H9 (cell line): ENCODE measurements at regions not wholly inside any gene's neighbourhood (a gene's known extent, or its start where the extent isn't known, plus 50 kb on each side); places are given as distances from the start of the nearest gene placed in this dataset.

Source experiments
- DNase-seq: peaks from one replicate; pipeline ENCODE4 v3.0.0-alpha.2; 2017
- H2AFZ ChIP-seq: one replicate; pipeline ENCODE4 v1.6.1; 2013; ENCODE audit warnings: mild to moderate bottlenecking, low read length, control low read depth, moderate library complexity
- H2AK5ac ChIP-seq: 2 replicates; pipeline ENCODE4 v1.6.1; 2013; ENCODE audit warnings: low read length, control low read depth, mixed read lengths; ENCODE audit not compliant: insufficient read length
- H2BK120ac ChIP-seq: one replicate; pipeline ENCODE4 v1.6.1; 2013; ENCODE audit warnings: low read depth, mild to moderate bottlenecking, low read length, control low read depth, inconsistent platforms; ENCODE audit not compliant: poor library complexity, severe bottlenecking
- H2BK12ac ChIP-seq: 2 replicates; pipeline ENCODE4 v1.6.1; 2013; ENCODE audit warnings: low read length, control low read depth, mixed read lengths, low read depth; ENCODE audit not compliant: insufficient read length
- H2BK15ac ChIP-seq: 2 replicates; pipeline ENCODE4 v1.6.1; 2013; ENCODE audit warnings: low read depth, low read length, control low read depth
- H2BK20ac ChIP-seq: one replicate; pipeline ENCODE4 v1.6.1; 2013; ENCODE audit warnings: low read depth, mild to moderate bottlenecking, low read length, control low read depth, inconsistent platforms; ENCODE audit not compliant: poor library complexity, severe bottlenecking
- H2BK5ac ChIP-seq: 2 replicates; pipeline ENCODE4 v1.6.1; 2013; ENCODE audit warnings: low read length, control low read depth, mixed read lengths; ENCODE audit not compliant: insufficient read length
- H3K14ac ChIP-seq: 2 replicates; pipeline ENCODE4 v1.6.1; 2013; ENCODE audit warnings: low read length, control low read depth; ENCODE audit not compliant: insufficient read depth
- H3K18ac ChIP-seq: 2 replicates; pipeline ENCODE4 v1.6.1; 2013; ENCODE audit warnings: low read depth, mild to moderate bottlenecking, mixed read lengths, low read length, control low read depth; ENCODE audit not compliant: insufficient read length
- H3K23ac ChIP-seq: 2 replicates; pipeline ENCODE4 v1.6.1; 2013; ENCODE audit warnings: low read length, control low read depth, mixed read lengths, low read depth; ENCODE audit not compliant: insufficient read length
- H3K23me2 ChIP-seq: 2 replicates; pipeline ENCODE4 v1.6.1; 2013; ENCODE audit warnings: low read depth, mild to moderate bottlenecking, mixed read lengths, low read length, control low read depth; ENCODE audit not compliant: insufficient read length, poor library complexity, severe bottlenecking
- H3K27ac ChIP-seq: 2 replicates; pipeline ENCODE4 v1.5.1; 2013; ENCODE audit warnings: low read length, control low read depth, mixed read lengths, low read depth; ENCODE audit not compliant: insufficient read length
- H3K27me3 ChIP-seq: 2 replicates; pipeline ENCODE4 v1.6.1; 2013; ENCODE audit warnings: low read length, control low read depth, inconsistent platforms; ENCODE audit not compliant: insufficient read depth
- H3K4ac ChIP-seq: 2 replicates; pipeline ENCODE4 v1.6.1; 2013; ENCODE audit warnings: low read depth, mild to moderate bottlenecking, control low read depth, inconsistent platforms, low read length, moderate library complexity
- H3K4me1 ChIP-seq: 2 replicates; pipeline ENCODE4 v1.6.1; 2013; ENCODE audit warnings: low read length, control low read depth, inconsistent platforms; ENCODE audit not compliant: insufficient read depth
- H3K4me2 ChIP-seq: 2 replicates; pipeline ENCODE4 v1.6.1; 2013; ENCODE audit warnings: low read length, control low read depth, mixed read lengths; ENCODE audit not compliant: insufficient read length, insufficient read depth
- H3K56ac ChIP-seq: 2 replicates; pipeline ENCODE4 v1.6.1; 2013; ENCODE audit warnings: low read depth, mild to moderate bottlenecking, mixed read lengths, low read length, control low read depth; ENCODE audit not compliant: insufficient read length
- H3K79me1 ChIP-seq: 2 replicates; pipeline ENCODE4 v1.6.1; 2013; ENCODE audit warnings: low read depth, mild to moderate bottlenecking, moderate library complexity, low read length, control low read depth, inconsistent platforms; ENCODE audit not compliant: insufficient read depth, poor library complexity, severe bottlenecking
- H3K79me2 ChIP-seq: 2 replicates; pipeline ENCODE4 v1.6.1; 2013; ENCODE audit warnings: low read length, control low read depth, inconsistent platforms; ENCODE audit not compliant: insufficient read depth
- H3K9ac ChIP-seq: 2 replicates; pipeline ENCODE4 v1.6.1; 2013; ENCODE audit warnings: low read length, control low read depth, mixed read lengths; ENCODE audit not compliant: insufficient read length; ENCODE audit errors: extremely low read depth
- H3K9me3 ChIP-seq: one replicate; pipeline ENCODE4 v1.6.1; 2013; ENCODE audit warnings: low read depth, low read length, inconsistent platforms; ENCODE audit not compliant: control insufficient read depth
- H3T11ph ChIP-seq: one replicate; pipeline ENCODE4 v1.6.1; 2013; ENCODE audit warnings: mild to moderate bottlenecking, low read length, control low read depth, inconsistent platforms
- H4K20me1 ChIP-seq: one replicate; pipeline ENCODE4 v1.6.1; 2013; ENCODE audit not compliant: control insufficient read depth, insufficient read length, insufficient read depth
- H4K5ac ChIP-seq: 2 replicates; pipeline ENCODE4 v1.6.1; 2013; ENCODE audit warnings: low read depth, mild to moderate bottlenecking, mixed read lengths, low read length, control low read depth; ENCODE audit not compliant: insufficient read length
- H4K8ac ChIP-seq: replicated peaks from 2 replicates; pipeline ENCODE4 v1.6.1; 2013; ENCODE audit warnings: low read length, control low read depth, mixed read lengths, low read depth; ENCODE audit not compliant: insufficient read length
- H4K91ac ChIP-seq: 2 replicates; pipeline ENCODE4 v1.6.1; 2013; ENCODE audit warnings: low read depth, mild to moderate bottlenecking, moderate library complexity, mixed read lengths, low read length, control low read depth; ENCODE audit not compliant: insufficient read length
- H3K27ac Mint-ChIP-seq, 3 experiments: 2 replicates in 2 of 3; 3 replicates in 1 of 3; pipeline ENCODE4 v1.8.0; 2020 to 2021; ENCODE audit warnings: mixed read lengths in 3 of 3, mild to moderate bottlenecking in 1 of 3, moderate library complexity in 1 of 3
- H3K27me3 Mint-ChIP-seq: 2 replicates; pipeline ENCODE4 v1.8.0; 2021; ENCODE audit warnings: low read depth, mild to moderate bottlenecking, moderate library complexity, mixed read lengths
- H3K36me3 Mint-ChIP-seq, 3 experiments: 2 replicates in 2 of 3; 3 replicates in 1 of 3; pipeline ENCODE4 v1.8.0; 2020 to 2021; ENCODE audit warnings: low read depth in 3 of 3, mixed read lengths in 3 of 3; ENCODE audit not compliant: insufficient read depth in 1 of 3
- H3K4me1 Mint-ChIP-seq, 2 experiments: 2 replicates each; pipeline ENCODE4 v1.8.0; 2020; ENCODE audit warnings: mixed read lengths in 2 of 2
- H3K4me3 Mint-ChIP-seq, 2 experiments: 2 replicates in 1 of 2; 3 replicates in 1 of 2; pipeline ENCODE4 v1.8.0; 2020 to 2021; ENCODE audit warnings: mild to moderate bottlenecking in 2 of 2, mixed read lengths in 2 of 2, moderate library complexity in 1 of 2
- H3K9me3 Mint-ChIP-seq, 2 experiments: 2 replicates in 1 of 2; 3 replicates in 1 of 2; pipeline ENCODE4 v1.8.0; 2020; ENCODE audit warnings: mild to moderate bottlenecking in 2 of 2, mixed read lengths in 2 of 2, moderate library complexity in 1 of 2
- WGBS: extraction: QIAGEN DNeasy Blood & Tissue Kit; methylation state at CpG from one replicate; pipeline ENCODE4 v1.1.7; 2013; ENCODE audit warnings: missing lambda C conversion rate, low lambda C conversion rate, mixed read lengths; ENCODE audit not compliant: insufficient read length; ENCODE audit errors: extremely low coverage; 5-methylcytosine and 5-hydroxymethylcytosine counted together
- TF ChIP-seq, protein P1 (sequence below): fragments of 200-600 bp; sonication (generic); conservative IDR thresholded peaks from 3 replicates; pipeline ENCODE4 v1.8.0; 2021; ENCODE audit warnings: antibody characterized with exemption, mild to moderate bottlenecking

DNA sequence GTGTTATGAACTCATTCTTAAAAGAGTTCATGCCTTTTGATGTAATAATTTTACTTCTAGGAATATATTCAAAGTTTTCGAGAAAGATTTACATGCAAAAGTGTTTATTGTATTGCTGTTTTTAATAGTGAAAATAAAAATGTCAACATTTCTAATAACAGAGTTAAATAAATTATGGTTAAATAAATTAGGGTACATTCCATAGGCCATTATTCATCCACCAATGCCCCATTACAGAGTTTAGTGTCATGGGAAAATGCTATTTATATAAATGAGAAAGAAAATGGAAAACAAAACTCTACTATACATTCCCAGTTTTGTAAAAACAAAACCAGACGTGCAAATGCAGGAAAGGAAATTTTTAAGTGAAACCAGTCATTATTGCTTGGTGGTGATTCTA is 538.1 kb upstream of the TBL1XR1 start:
- Histone ChIP-seq H2BK5ac (no peak overlapping the region), H3K27ac (no peak overlapping the region), H3K14ac (no peak overlapping the region), H4K91ac (no peak overlapping the region), H3K4ac (no peak overlapping the region), H3K23ac (no peak overlapping the region), H4K20me1 (no peaks in the 10 kb centered on the region), H2BK15ac (no peak overlapping the region), H4K5ac (no peak overlapping the region), H3K18ac (no peak overlapping the region), H3K9me3 (no peaks in the 10 kb centered on the region), H2AK5ac (no peak overlapping the region), H3T11ph (no peak overlapping the region), H3K23me2 (no peaks in the 10 kb centered on the region), H3K27me3 (no peaks in the 10 kb centered on the region), H2BK120ac (no peak overlapping the region), H2BK12ac (no peak overlapping the region), H3K56ac (no peak overlapping the region), H3K4me2 (no peak overlapping the region), H2BK20ac (no peak overlapping the region), H4K8ac (no peak overlapping the region), H3K9ac (no peak overlapping the region), H3K79me2 (no peaks in the 10 kb centered on the region), H2AFZ (no peak overlapping the region), H3K79me1 (no peaks in the 10 kb centered on the region), H3K4me1 (peaks cover 4% of the 10 kb centered on the region)
- TF ChIP-seq, protein P1, sequence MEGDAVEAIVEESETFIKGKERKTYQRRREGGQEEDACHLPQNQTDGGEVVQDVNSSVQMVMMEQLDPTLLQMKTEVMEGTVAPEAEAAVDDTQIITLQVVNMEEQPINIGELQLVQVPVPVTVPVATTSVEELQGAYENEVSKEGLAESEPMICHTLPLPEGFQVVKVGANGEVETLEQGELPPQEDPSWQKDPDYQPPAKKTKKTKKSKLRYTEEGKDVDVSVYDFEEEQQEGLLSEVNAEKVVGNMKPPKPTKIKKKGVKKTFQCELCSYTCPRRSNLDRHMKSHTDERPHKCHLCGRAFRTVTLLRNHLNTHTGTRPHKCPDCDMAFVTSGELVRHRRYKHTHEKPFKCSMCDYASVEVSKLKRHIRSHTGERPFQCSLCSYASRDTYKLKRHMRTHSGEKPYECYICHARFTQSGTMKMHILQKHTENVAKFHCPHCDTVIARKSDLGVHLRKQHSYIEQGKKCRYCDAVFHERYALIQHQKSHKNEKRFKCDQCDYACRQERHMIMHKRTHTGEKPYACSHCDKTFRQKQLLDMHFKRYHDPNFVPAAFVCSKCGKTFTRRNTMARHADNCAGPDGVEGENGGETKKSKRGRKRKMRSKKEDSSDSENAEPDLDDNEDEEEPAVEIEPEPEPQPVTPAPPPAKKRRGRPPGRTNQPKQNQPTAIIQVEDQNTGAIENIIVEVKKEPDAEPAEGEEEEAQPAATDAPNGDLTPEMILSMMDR = no peak
- Mint-ChIP-seq H3K4me1 (peaks cover 13 to 19% of the 10 kb centered on the region in 2 experiments), H3K36me3 (no peaks in the 10 kb centered on the region), H3K9me3 (no peaks in the 10 kb centered on the region), H3K27ac (no peak overlapping the region), H3K4me3 (no peak overlapping the region), H3K27me3 (no peaks in the 10 kb centered on the region)
- no peak for DNase-seq
- whole genome bisulfite sequencing = no CpG with 5 or more reads among the region's 2 CpGs
